GM12878 (cell line): ENCODE measurements at regions not wholly inside any gene's neighbourhood (a gene's known extent, or its start where the extent isn't known, plus 50 kb on each side); places are given as distances from the start of the nearest gene placed in this dataset.

ENCODE experiments used
- ATAC-seq: fragments of 200-7000 bp; cut with Tn5 transposase; 3 replicates; pipeline ENCODE4 v1.9.1; 2020; ENCODE audit warnings: mild to moderate bottlenecking, moderate library complexity
- BruUV-seq: library from RNA; stranded (reverse); fragments of 400-500 nt; replicated peaks from 2 replicates; lab custom pipeline; 2021; lab: Mats Ljungman, UMichigan
- CTCF ChIA-PET: fragments of 300-600 bp; sonication (Branson Sonifier 250); formaldehyde crosslinking; extraction: SDS; loops from one replicate; lab custom pipeline; 2021; ENCODE audit warnings: inconsistent platforms; lab: Yijun Ruan, JAX
- POLR2A ChIA-PET: fragments of 350-600 bp; formaldehyde crosslinking; extraction: SDS; loops from one replicate; lab custom pipeline; 2021; ENCODE audit warnings: inconsistent platforms; lab: Charles Lee
- RAD21 ChIA-PET: fragments of 300-600 bp; sonication (Branson Sonifier 250); formaldehyde crosslinking; loops from one replicate; lab custom pipeline; 2023; ENCODE audit warnings: antibody characterized with exemption; ENCODE audit not compliant: unreplicated experiment; lab: Charles Lee
- SMC1A ChIA-PET: fragments of 300-600 bp; sonication (Branson Sonifier 250); formaldehyde crosslinking; loops from one replicate; lab custom pipeline; 2023; ENCODE audit not compliant: unreplicated experiment, uncharacterized antibody; lab: Charles Lee
- DNase-seq: peaks from one replicate; pipeline ENCODE4 v3.0.0-alpha.2; 2011; ENCODE audit warnings: low read depth, low spot score
- FAIRE-seq: peaks from 3 replicates; lab custom pipeline; 2011; peaks lifted over from hg19 to GRCh38; lab: Jason Lieb, UNC
- H2AFZ ChIP-seq: 2 replicates; pipeline ENCODE4 v1.6.0; 2011; ENCODE audit warnings: low read depth, low read length, control low read depth; ENCODE audit not compliant: control insufficient read depth
- H3K27ac ChIP-seq: 2 replicates; pipeline ENCODE4 v1.5.1; 2011; ENCODE audit warnings: control low read depth; ENCODE audit not compliant: control insufficient read depth, insufficient read depth
- H3K27me3 ChIP-seq, 2 experiments: replicated peaks in 1 of 2; 2 replicates each; pipeline versions ENCODE4 v1.6.0 to v1.6.1; 2011; ENCODE audit warnings: low read length in 1 of 2; ENCODE audit not compliant: control insufficient read depth in 2 of 2, insufficient read depth in 2 of 2
- H3K36me3 ChIP-seq, 2 experiments: 2 replicates each; pipeline ENCODE4 v1.5.1; 2011; ENCODE audit warnings: low read length in 1 of 2; ENCODE audit not compliant: control insufficient read depth in 2 of 2, insufficient read depth in 2 of 2
- H3K4me1 ChIP-seq: 2 replicates; pipeline ENCODE4 v1.6.1; 2011; ENCODE audit warnings: mild to moderate bottlenecking, low read length, moderate library complexity, mixed read lengths; ENCODE audit not compliant: control insufficient read depth, insufficient read depth
- H3K4me2 ChIP-seq: 2 replicates; pipeline ENCODE4 v1.6.0; 2011; ENCODE audit warnings: control low read depth; ENCODE audit not compliant: control insufficient read depth, insufficient read depth
- H3K4me3 ChIP-seq: fragments of 200-600 bp; sonication (generic); 2 replicates; pipeline ENCODE4 v1.5.1; 2016
- H3K79me2 ChIP-seq: 2 replicates; pipeline ENCODE4 v1.6.0; 2011; ENCODE audit warnings: low read length; ENCODE audit not compliant: control insufficient read depth, insufficient read depth
- H3K9ac ChIP-seq: 2 replicates; pipeline ENCODE4 v1.8.0; 2011; ENCODE audit warnings: low read length, control low read depth, mixed read lengths; ENCODE audit not compliant: control insufficient read depth, insufficient read depth
- H3K9me3 ChIP-seq: replicated peaks from 3 replicates; pipeline ENCODE4 v1.5.1; 2011; ENCODE audit warnings: mild to moderate bottlenecking, low read length; ENCODE audit not compliant: control insufficient read depth, insufficient read depth
- H4K20me1 ChIP-seq: 2 replicates; pipeline ENCODE4 v1.6.0; 2011; ENCODE audit not compliant: control insufficient read depth, insufficient read depth
- BRCA1 ChIP-seq: IDR thresholded peaks from 2 replicates; pipeline ENCODE4 v1.6.1; 2011; ENCODE audit warnings: low read depth, low read length, improper control_type of control experiment
- RAD21 ChIP-seq: IDR thresholded peaks from 2 replicates; pipeline ENCODE4 v1.6.1; 2011; ENCODE audit warnings: mild to moderate bottlenecking, low read depth, low read length, moderate library complexity; ENCODE audit not compliant: insufficient read depth
- WGBS: methylation state at CpG from one replicate; pipeline ENCODE4 v1.1.6; 2016; ENCODE audit warnings: low lambda C conversion rate; ENCODE audit not compliant: insufficient replicate concordance, insufficient coverage; ENCODE audit errors: missing lambda C conversion rate; 5-methylcytosine and 5-hydroxymethylcytosine counted together
- in situ Hi-C: fragments of 300-500 bp; cut with MboI; formaldehyde crosslinking; loops from 9 replicates; pipeline ENCODE4 v1.14.3; 2018; ENCODE audit warnings: mixed read lengths
- intact Hi-C: fragments of 100-400 bp; cut with micrococcal nuclease; formaldehyde crosslinking; loops from one replicate; pipeline ENCODE4 v1.14.2; 2022; ENCODE audit not compliant: unreplicated experiment
- TF ChIP-seq, protein P1 (sequence below): fragments of 450-650 bp; IDR thresholded peaks from 2 replicates; pipeline ENCODE4 v1.6.1; 2016; ENCODE audit warnings: mild to moderate bottlenecking
- TF ChIP-seq, protein P2 (sequence below): IDR thresholded peaks from 2 replicates; pipeline ENCODE4 v1.6.1; 2012; ENCODE audit warnings: low read length, inconsistent platforms
- TF ChIP-seq, protein P3 (sequence below), 3 experiments: IDR thresholded peaks in 2 of 3; conservative IDR thresholded peaks in 1 of 3; 2 replicates each; pipeline ENCODE4 v1.5.1; 2011; ENCODE audit warnings: low read depth in 3 of 3, low read length in 3 of 3, mild to moderate bottlenecking in 3 of 3, control low read depth in 2 of 3, moderate library complexity in 2 of 3, inconsistent platforms in 1 of 3, mixed read lengths in 1 of 3; ENCODE audit not compliant: control insufficient read depth in 2 of 3, insufficient read depth in 1 of 3; ENCODE audit errors: extremely low read depth in 1 of 3

DNA sequence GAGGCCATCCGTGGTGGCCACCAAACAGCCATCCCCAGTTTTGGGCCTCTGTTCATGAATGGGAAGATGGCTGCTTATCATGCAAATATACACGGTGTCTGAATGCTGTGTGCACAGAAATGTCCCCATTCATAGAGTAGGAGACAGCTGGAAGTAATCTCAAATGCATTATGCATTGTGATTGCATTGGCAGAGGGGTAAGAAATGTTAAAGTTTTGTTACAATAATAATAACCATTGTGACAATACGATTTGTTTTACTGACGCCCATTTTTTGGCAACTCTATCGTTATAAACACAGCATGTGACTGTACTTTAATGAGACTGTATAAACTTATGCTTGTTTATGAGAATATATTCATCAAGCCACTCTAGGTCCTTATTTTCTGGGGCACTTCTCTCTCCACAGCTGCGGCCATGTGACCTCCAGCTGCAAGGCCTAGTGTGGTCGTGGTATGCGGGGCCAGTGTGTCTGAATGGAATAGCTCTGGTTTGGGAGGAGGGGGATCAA lies 474.3 kb downstream of the VRK1 start:
- 11% methylated on average over 8 of the region's 8 CpGs for WGBS
- no TSS peak for BruUV-seq
- no peak for ATAC-seq
- no peak overlapping the region for H3K27ac ChIP-seq
- in situ Hi-C loops (no loop called here), intact Hi-C loops (loop anchor here (5.0 kb wide), 1 partner anchor 94 kb away; no protein-coding TSS in a partner anchor)
- CTCF ChIA-PET = interaction anchor here (0.6 kb wide), 1 partner anchor 612 kb away, joined by 3 read pairs; no protein-coding TSS in a partner anchor
- H3K9me3 ChIP-seq = no peaks in the 10 kb centered on the region
- POLR2A ChIA-PET = no interaction called here
- H3K4me2 ChIP-seq = no peak overlapping the region
- no peaks in the 10 kb centered on the region for H3K36me3 ChIP-seq
- no peak overlapping the region for H3K4me3 ChIP-seq
- no peaks in the 10 kb centered on the region for H4K20me1 ChIP-seq
- no peaks in the 10 kb centered on the region for H3K79me2 ChIP-seq
- SMC1A ChIA-PET = no interaction called here
- TF ChIP-seq, protein P1, sequence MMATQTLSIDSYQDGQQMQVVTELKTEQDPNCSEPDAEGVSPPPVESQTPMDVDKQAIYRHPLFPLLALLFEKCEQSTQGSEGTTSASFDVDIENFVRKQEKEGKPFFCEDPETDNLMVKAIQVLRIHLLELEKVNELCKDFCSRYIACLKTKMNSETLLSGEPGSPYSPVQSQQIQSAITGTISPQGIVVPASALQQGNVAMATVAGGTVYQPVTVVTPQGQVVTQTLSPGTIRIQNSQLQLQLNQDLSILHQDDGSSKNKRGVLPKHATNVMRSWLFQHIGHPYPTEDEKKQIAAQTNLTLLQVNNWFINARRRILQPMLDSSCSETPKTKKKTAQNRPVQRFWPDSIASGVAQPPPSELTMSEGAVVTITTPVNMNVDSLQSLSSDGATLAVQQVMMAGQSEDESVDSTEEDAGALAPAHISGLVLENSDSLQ = no peak
- TF ChIP-seq, protein P2, sequence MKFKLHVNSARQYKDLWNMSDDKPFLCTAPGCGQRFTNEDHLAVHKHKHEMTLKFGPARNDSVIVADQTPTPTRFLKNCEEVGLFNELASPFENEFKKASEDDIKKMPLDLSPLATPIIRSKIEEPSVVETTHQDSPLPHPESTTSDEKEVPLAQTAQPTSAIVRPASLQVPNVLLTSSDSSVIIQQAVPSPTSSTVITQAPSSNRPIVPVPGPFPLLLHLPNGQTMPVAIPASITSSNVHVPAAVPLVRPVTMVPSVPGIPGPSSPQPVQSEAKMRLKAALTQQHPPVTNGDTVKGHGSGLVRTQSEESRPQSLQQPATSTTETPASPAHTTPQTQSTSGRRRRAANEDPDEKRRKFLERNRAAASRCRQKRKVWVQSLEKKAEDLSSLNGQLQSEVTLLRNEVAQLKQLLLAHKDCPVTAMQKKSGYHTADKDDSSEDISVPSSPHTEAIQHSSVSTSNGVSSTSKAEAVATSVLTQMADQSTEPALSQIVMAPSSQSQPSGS = no peak
- H2AFZ ChIP-seq = no peak overlapping the region
- DNase-seq = no peak
- RAD21 ChIA-PET = no interaction called here
- no peak for FAIRE-seq
- no peaks in the 10 kb centered on the region for H3K4me1 ChIP-seq
- no peak overlapping the region for H3K9ac ChIP-seq
- H3K27me3 ChIP-seq = no peaks in the 10 kb centered on the region

DNA sequence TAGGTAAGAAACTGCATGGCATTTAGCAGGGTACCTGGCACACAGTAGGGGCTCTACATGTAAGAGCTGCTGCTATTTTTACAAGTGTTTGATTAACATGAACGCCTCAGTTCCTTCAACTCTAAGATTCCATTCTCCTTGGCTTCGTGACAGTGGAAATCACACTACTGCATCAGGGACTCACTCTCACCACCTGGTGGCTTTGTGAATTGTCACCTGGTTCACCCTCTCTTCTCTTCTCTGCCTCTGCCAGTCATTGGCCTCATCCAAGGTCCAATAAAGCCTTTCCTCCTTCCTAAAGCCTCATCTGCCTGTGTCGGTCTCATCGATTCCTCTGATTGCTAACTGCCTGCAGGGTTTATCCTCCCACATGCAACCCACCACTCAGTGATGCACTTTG lies 476.4 kb downstream of the VRK1 start:
- H3K4me3 ChIP-seq = no peak overlapping the region
- H4K20me1 ChIP-seq = no peaks in the 10 kb centered on the region
- POLR2A ChIA-PET = no interaction called here
- 55% methylated on average over 4 of the region's 4 CpGs for WGBS
- SMC1A ChIA-PET = interaction anchor here (1.1 kb wide), 1 partner anchor 26 kb away, joined by 3 read pairs; no protein-coding TSS in a partner anchor
- no peaks in the 10 kb centered on the region for H3K36me3 ChIP-seq
- FAIRE-seq = no peak
- CTCF ChIA-PET = interaction anchor here (1.0 kb wide), 1 partner anchor 89 kb away, joined by 3 read pairs; no protein-coding TSS in a partner anchor
- intact Hi-C loops = loop anchor here (5.0 kb wide), 1 partner anchor 96 kb away; no protein-coding TSS in a partner anchor
- no peak overlapping the region for H3K4me2 ChIP-seq
- DNase-seq = no peak
- ATAC-seq = no peak
- no peaks in the 10 kb centered on the region for H3K27me3 ChIP-seq
- H3K79me2 ChIP-seq = no peaks in the 10 kb centered on the region
- no peak for TF ChIP-seq BRCA1
- 0 out of 2 replicates have a peak, but pooled peaks have one; percentile 15 for TF ChIP-seq RAD21
- TF ChIP-seq, protein P3, sequence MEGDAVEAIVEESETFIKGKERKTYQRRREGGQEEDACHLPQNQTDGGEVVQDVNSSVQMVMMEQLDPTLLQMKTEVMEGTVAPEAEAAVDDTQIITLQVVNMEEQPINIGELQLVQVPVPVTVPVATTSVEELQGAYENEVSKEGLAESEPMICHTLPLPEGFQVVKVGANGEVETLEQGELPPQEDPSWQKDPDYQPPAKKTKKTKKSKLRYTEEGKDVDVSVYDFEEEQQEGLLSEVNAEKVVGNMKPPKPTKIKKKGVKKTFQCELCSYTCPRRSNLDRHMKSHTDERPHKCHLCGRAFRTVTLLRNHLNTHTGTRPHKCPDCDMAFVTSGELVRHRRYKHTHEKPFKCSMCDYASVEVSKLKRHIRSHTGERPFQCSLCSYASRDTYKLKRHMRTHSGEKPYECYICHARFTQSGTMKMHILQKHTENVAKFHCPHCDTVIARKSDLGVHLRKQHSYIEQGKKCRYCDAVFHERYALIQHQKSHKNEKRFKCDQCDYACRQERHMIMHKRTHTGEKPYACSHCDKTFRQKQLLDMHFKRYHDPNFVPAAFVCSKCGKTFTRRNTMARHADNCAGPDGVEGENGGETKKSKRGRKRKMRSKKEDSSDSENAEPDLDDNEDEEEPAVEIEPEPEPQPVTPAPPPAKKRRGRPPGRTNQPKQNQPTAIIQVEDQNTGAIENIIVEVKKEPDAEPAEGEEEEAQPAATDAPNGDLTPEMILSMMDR (IDR thresholded peaks at IDR 0.05 in 2 of 3, conservative IDR thresholded peaks at IDR 0.05 in 1 of 3; ENCODE audit: control insufficient read depth in 2 of 3, extremely low read depth in 1 of 3, insufficient read depth in 1 of 3, low read depth in 3 of 3, low read length in 3 of 3) = 0 out of 6 replicates have a peak, but pooled peaks of 1 of the 3 experiments have one; percentile 3
- TF ChIP-seq, all 136 proteins: peak for 2
- H2AFZ ChIP-seq = no peak overlapping the region
- no peaks in the 10 kb centered on the region for H3K9me3 ChIP-seq
- H3K9ac ChIP-seq = no peak overlapping the region
- in situ Hi-C loops = no loop called here
- no peaks in the 10 kb centered on the region for H3K4me1 ChIP-seq
- no peak overlapping the region for H3K27ac ChIP-seq
- RAD21 ChIA-PET = no interaction called here
- BruUV-seq = no TSS peak
